AG09309 (cell line): ENCODE measurements at regions not wholly inside any gene's neighbourhood (a gene's known extent, or its start where the extent isn't known, plus 50 kb on each side); places are given as distances from the start of the nearest gene placed in this dataset.

Source experiments
- DNase-seq: peaks from one replicate; pipeline ENCODE4 v3.0.0-alpha.2; 2010; ENCODE audit warnings: low read depth
- H3K4me3 ChIP-seq: 2 replicates; pipeline ENCODE4 v1.5.1; 2011; ENCODE audit warnings: mild to moderate bottlenecking, low read depth, low read length, moderate library complexity; ENCODE audit not compliant: control insufficient read depth
- CTCF ChIP-seq: IDR thresholded peaks from 2 replicates; pipeline ENCODE4 v1.5.1; 2011; ENCODE audit warnings: mild to moderate bottlenecking, low read depth, low read length, inconsistent platforms; ENCODE audit not compliant: insufficient read depth, control insufficient read depth; ENCODE audit errors: missing control alignments

- DNase-seq = no peak
- H3K4me3 ChIP-seq = no peak overlapping the region
- TF ChIP-seq CTCF = no peak
Measured at GRCh38 chr5:86865256-86865785, 247.6 kb downstream of the COX7C start.

GRCh38 chr5:86866036-86866435, 248.3 kb downstream of the COX7C start:
- no peak for DNase-seq
- no peak for TF ChIP-seq CTCF
- no peak overlapping the region for H3K4me3 ChIP-seq

- no peak overlapping the region for H3K4me3 ChIP-seq
- no peak for DNase-seq
Measured at GRCh38 chr5:86869268-86869667, 251.5 kb downstream of the COX7C start.

GRCh38 chr5:86875539-86875938, 257.8 kb downstream of the COX7C start:
- no peak for DNase-seq
- no peak overlapping the region for H3K4me3 ChIP-seq
- TF ChIP-seq CTCF = no peak

More at GRCh38 chr5:86869268-86869667, 251.5 kb downstream of the COX7C start:
- TF ChIP-seq CTCF = no peak

- DNase-seq = no peak
- TF ChIP-seq CTCF = no peak
- H3K4me3 ChIP-seq = no peak overlapping the region
Measured at GRCh38 chr5:86878250-86878649, 260.5 kb downstream of the COX7C start.

- DNase-seq = no peak
- no peak for TF ChIP-seq CTCF
Measured at GRCh38 chr5:86879086-86879485, 261.3 kb downstream of the COX7C start.

GRCh38 chr5:86880344-86880743, 262.6 kb downstream of the COX7C start:
- no peak for DNase-seq
- TF ChIP-seq CTCF = no peak
- H3K4me3 ChIP-seq = no peak overlapping the region

More at GRCh38 chr5:86879086-86879485, 261.3 kb downstream of the COX7C start:
- no peak overlapping the region for H3K4me3 ChIP-seq
